ENCODE measurements at regions not wholly inside any gene's neighbourhood (a gene's known extent, or its start where the extent isn't known, plus 50 kb on each side); places are given as distances from the start of the nearest gene placed in this dataset.

DNA sequence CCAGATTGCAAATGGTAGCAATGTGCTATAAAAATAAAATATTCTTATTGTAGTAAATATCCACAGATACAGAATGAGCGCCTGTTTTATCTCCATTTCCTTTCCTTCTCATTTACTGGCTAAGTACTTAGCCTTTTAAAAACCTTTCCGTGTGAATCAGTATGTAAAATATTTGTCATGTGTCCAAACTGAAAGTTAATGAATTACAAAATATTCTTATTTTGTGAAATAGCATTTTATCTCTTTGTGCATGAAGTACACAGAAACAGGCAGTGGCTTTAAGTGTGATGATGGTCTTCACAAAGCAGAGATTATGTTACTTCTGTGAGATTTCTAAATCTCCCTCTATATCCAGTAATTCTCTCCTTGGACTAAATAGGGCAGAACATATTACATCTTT is 56.7 kb upstream of the KIAA1217 start:
- no peak for DNase-seq

DNA sequence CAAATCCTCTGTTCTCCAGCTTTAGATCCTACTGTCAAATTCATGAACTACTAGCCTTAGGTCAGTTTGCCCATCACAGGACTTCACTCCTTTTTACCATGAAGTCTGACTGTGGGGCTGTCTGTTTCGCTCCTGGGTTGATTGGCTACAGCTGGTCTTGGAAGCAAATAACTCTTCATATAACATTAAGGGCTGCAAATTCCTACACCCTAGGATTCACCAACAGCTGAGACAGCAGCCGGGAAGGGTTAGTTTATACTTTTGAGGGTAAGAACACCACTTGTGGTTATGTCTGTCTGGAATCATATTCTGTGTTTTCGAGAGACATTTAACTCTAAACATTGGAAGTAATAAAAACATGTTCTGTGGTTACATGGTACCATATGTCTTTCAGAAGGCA is 55.9 kb upstream of the KIAA1217 start:
- no peak for DNase-seq

DNA sequence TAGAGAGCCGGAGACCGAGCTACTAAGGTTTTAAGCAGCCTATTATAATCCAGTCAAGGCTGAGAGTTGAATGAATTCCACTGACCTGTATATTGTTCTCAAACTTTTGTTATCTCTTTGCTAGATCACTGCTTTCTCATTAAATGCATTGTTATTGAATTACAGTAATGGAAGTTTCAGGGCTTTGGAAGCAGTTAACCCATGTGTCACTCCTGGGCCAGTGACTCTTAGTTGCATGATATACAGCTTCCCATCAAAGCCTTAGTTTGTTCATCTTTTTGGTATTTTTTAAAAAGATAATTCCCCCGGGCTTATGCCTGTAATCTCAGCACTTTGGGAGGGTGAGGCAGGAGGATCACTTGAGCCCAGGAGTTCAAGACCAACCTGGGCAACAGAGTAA is 55.4 kb upstream of the KIAA1217 start:
- no peak for DNase-seq

DNA sequence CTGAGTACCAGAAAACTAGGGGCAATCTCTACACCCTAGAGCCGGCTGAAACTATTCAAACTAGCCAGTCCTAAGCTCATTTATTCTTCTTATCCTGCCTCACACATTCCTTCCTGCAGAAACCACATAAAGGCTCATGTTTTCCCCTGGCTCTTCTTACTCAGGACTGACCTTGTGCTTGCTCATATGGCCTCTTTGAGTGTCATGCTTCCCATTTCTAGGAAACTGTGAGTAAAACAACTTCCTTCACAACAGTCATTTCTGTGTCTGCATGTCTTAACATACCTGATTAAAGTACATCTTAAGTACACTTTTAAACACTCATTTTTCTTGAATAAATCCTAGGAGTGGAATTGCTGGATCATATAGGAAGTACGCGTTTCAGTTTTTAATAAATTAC is 52.3 kb upstream of the KIAA1217 start:
- no peak for DNase-seq

DNA sequence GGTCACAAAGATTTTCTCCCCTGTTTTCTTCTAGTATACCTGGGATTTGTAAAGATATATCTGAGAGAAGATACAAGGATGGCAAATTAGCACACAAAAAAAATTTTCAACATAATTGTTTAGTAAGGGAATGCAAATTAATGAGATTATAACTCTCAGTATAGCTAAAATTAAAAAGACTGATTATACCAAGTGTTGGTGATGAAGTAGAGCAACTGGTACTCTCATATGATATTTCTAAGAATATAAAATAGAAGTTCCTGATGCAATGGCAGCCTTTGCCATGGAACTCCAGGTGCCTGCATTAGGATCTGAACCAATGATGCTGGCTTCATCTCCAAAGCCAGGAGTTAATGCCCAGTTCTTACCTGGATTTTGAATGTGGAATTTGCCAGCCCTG is 51.4 kb upstream of the KIAA1217 start:
- no peak for DNase-seq
